ENCODE measurements at regions not wholly inside any gene's neighbourhood (a gene's known extent, or its start where the extent isn't known, plus 50 kb on each side); places are given as distances from the start of the nearest gene placed in this dataset.

- in situ Hi-C loops (cut with HindIII; ENCODE audit: low sequenced_read_pairs), result no loop called here
Observed at GRCh38 chr7:156236181-156236889, 404.2 kb upstream of the RNF32 start.

GRCh38 chr7:156234666-156235494 is 405.7 kb upstream of the RNF32 start:
- in situ Hi-C loops (cut with HindIII; ENCODE audit: low sequenced_read_pairs), result no loop called here

GRCh38 chr7:156234192-156234591 is 406.4 kb upstream of the RNF32 start:
- in situ Hi-C loops (cut with HindIII; ENCODE audit: low sequenced_read_pairs), result no loop called here

- in situ Hi-C loops (cut with HindIII; ENCODE audit: low sequenced_read_pairs), result no loop called here
Observed at GRCh38 chr7:156232931-156233705, 407.5 kb upstream of the RNF32 start.

- in situ Hi-C loops (cut with HindIII; ENCODE audit: low sequenced_read_pairs), result no loop called here
Observed at GRCh38 chr7:156230576-156230975, 410.0 kb upstream of the RNF32 start.

- in situ Hi-C loops (cut with HindIII; ENCODE audit: low sequenced_read_pairs), result no loop called here
Observed at GRCh38 chr7:156224833-156225225, 412.6 kb upstream of the SHH start.

- in situ Hi-C loops (cut with HindIII; ENCODE audit: low sequenced_read_pairs), result no loop called here
Observed at GRCh38 chr7:156223935-156224832, 411.9 kb upstream of the SHH start.

GRCh38 chr7:156222611-156223010 is 410.3 kb upstream of the SHH start:
- in situ Hi-C loops (cut with HindIII; ENCODE audit: low sequenced_read_pairs), result no loop called here

GRCh38 chr7:156222151-156222550 is 409.9 kb upstream of the SHH start:
- in situ Hi-C loops (cut with HindIII; ENCODE audit: low sequenced_read_pairs), result no loop called here

- in situ Hi-C loops (cut with HindIII; ENCODE audit: low sequenced_read_pairs), result no loop called here
Observed at GRCh38 chr7:156220701-156221100, 408.4 kb upstream of the SHH start.

- in situ Hi-C loops (cut with HindIII; ENCODE audit: low sequenced_read_pairs), result no loop called here
Observed at GRCh38 chr7:156220078-156220605, 407.9 kb upstream of the SHH start.

GRCh38 chr7:156219307-156220077 is 407.2 kb upstream of the SHH start:
- in situ Hi-C loops (cut with HindIII; ENCODE audit: low sequenced_read_pairs), result no loop called here

- in situ Hi-C loops (cut with HindIII; ENCODE audit: low sequenced_read_pairs), result no loop called here
Observed at GRCh38 chr7:156218544-156219306, 406.5 kb upstream of the SHH start.

- in situ Hi-C loops (cut with HindIII; ENCODE audit: low sequenced_read_pairs), result no loop called here
Observed at GRCh38 chr7:156217803-156218202, 405.5 kb upstream of the SHH start.

GRCh38 chr7:156209087-156209486 is 396.8 kb upstream of the SHH start:
- in situ Hi-C loops (cut with HindIII; ENCODE audit: low sequenced_read_pairs), result no loop called here

GRCh38 chr7:156207306-156207705 is 395.0 kb upstream of the SHH start:
- in situ Hi-C loops (cut with HindIII; ENCODE audit: low sequenced_read_pairs), result no loop called here

GRCh38 chr7:156206174-156206573 is 393.9 kb upstream of the SHH start:
- in situ Hi-C loops (cut with HindIII; ENCODE audit: low sequenced_read_pairs), result no loop called here

GRCh38 chr7:156204820-156205219 is 392.6 kb upstream of the SHH start:
- in situ Hi-C loops (cut with HindIII; ENCODE audit: low sequenced_read_pairs), result no loop called here

- in situ Hi-C loops (cut with HindIII; ENCODE audit: low sequenced_read_pairs), result no loop called here
Observed at GRCh38 chr7:156203923-156204322, 391.7 kb upstream of the SHH start.

All from DLD1 (cell line).